Tibial artery (tissue), 4 donors: ENCODE measurements at regions not wholly inside any gene's neighbourhood (a gene's known extent, or its start where the extent isn't known, plus 50 kb on each side); places are given as distances from the start of the nearest gene placed in this dataset.

Experiments used
- DNase-seq, 2 donors: peaks; one replicate each; pipeline ENCODE4 v3.0.0-alpha.2; 2019
- H3K27ac ChIP-seq, 2 donors: fragments of 200-600 bp; sonication (generic) in 1 of 2; 1 replicate in 1 of 2; 2 replicates in 1 of 2; pipeline ENCODE4 v1.5.1; 2018 to 2019; ENCODE audit warnings: mild to moderate bottlenecking in 1 of 2
- H3K27me3 ChIP-seq, 2 donors: fragments of 200-600 bp; sonication (generic) in 1 of 2; one replicate each; pipeline versions ENCODE4 v1.5.1 to v1.6.0; 2016 to 2019
- H3K36me3 ChIP-seq, 3 donors: fragments of 200-600 bp; sonication (generic) in 2 of 3; one replicate each; pipeline ENCODE4 v1.5.1; 2016 to 2019; ENCODE audit warnings: mild to moderate bottlenecking in 2 of 3
- H3K4me1 ChIP-seq, 4 donors: fragments of 200-600 bp; sonication (generic) in 2 of 4; 1 replicate in 3 of 4; 2 replicates in 1 of 4; pipeline ENCODE4 v1.5.1; 2016 to 2019
- H3K4me3 ChIP-seq, 2 donors: fragments of 200-600 bp; sonication (generic) in 1 of 2; 1 replicate in 1 of 2; 2 replicates in 1 of 2; pipeline ENCODE4 v1.5.1; 2018 to 2019; ENCODE audit warnings: mild to moderate bottlenecking in 2 of 2
- H3K9me3 ChIP-seq, 3 donors: fragments of 200-600 bp; sonication (generic) in 1 of 3; one replicate each; pipeline ENCODE4 v1.5.1; 2016 to 2019
- CTCF ChIP-seq, 2 experiments: fragments of 200-600 bp in 1 of 2; fragments of 450-650 bp in 1 of 2; IDR thresholded peaks; one replicate each; pipeline ENCODE4 v1.5.1; 2017 to 2019; ENCODE audit warnings: antibody characterized with exemption in 2 of 2, mild to moderate bottlenecking in 1 of 2, moderate library complexity in 1 of 2
- intact Hi-C: fragments of 100-400 bp; cut with DNase I; formaldehyde crosslinking; loops from one replicate; pipeline ENCODE4 v1.15.0; 2023; ENCODE audit warnings: low total_unique reads

GRCh38 chr13:28581451-28581850, 77.5 kb upstream of the POMP start:
- no peak overlapping the region for H3K27ac ChIP-seq
- H3K36me3 ChIP-seq: no peaks in the 10 kb centered on the region
- no peak for DNase-seq
- H3K27me3 ChIP-seq: no peaks in the 10 kb centered on the region
- H3K4me3 ChIP-seq: no peak overlapping the region
- no peaks in the 10 kb centered on the region for H3K4me1 ChIP-seq
- intact Hi-C loops: no loop called here
- no peak for TF ChIP-seq CTCF (IDR thresholded peaks at IDR 0.05)
- no peaks in the 10 kb centered on the region for H3K9me3 ChIP-seq

- DNase-seq: no peak
- intact Hi-C loops: no loop called here
- H3K27ac ChIP-seq: no peak overlapping the region
- no peak for TF ChIP-seq CTCF (IDR thresholded peaks at IDR 0.05)
- no peaks in the 10 kb centered on the region for H3K4me1 ChIP-seq
- no peaks in the 10 kb centered on the region for H3K36me3 ChIP-seq
- no peaks in the 10 kb centered on the region for H3K27me3 ChIP-seq
- no peaks in the 10 kb centered on the region for H3K9me3 ChIP-seq
- no peak overlapping the region for H3K4me3 ChIP-seq
Measured at GRCh38 chr13:28579736-28580135, 79.2 kb upstream of the POMP start.

GRCh38 chr13:28579322-28579721, 79.6 kb upstream of the POMP start:
- intact Hi-C loops: no loop called here
- H3K9me3 ChIP-seq: no peaks in the 10 kb centered on the region

GRCh38 chr13:28576067-28576466, 81.1 kb upstream of the FLT1 start:
- DNase-seq: no peak
- no peak overlapping the region for H3K27ac ChIP-seq
- H3K27me3 ChIP-seq: no peaks in the 10 kb centered on the region
- no peak for TF ChIP-seq CTCF (IDR thresholded peaks at IDR 0.05)
- intact Hi-C loops: no loop called here
- H3K9me3 ChIP-seq: no peaks in the 10 kb centered on the region
- H3K36me3 ChIP-seq: no peaks in the 10 kb centered on the region
- H3K4me1 ChIP-seq: no peaks in the 10 kb centered on the region
- H3K4me3 ChIP-seq: no peak overlapping the region

More at GRCh38 chr13:28579322-28579721, 79.6 kb upstream of the POMP start:
- Histone ChIP-seq H3K27ac (no peak overlapping the region), H3K27me3 (no peaks in the 10 kb centered on the region), H3K36me3 (no peaks in the 10 kb centered on the region), H3K4me1 (no peaks in the 10 kb centered on the region), H3K4me3 (no peak overlapping the region)
- no peak for DNase-seq
- no peak for TF ChIP-seq CTCF (IDR thresholded peaks at IDR 0.05)

- intact Hi-C loops: no loop called here
- no peaks in the 10 kb centered on the region for H3K27me3 ChIP-seq
- H3K27ac ChIP-seq: no peak overlapping the region
- TF ChIP-seq CTCF (IDR thresholded peaks at IDR 0.05): no peak
- H3K9me3 ChIP-seq: no peaks in the 10 kb centered on the region
- no peaks in the 10 kb centered on the region for H3K36me3 ChIP-seq
- DNase-seq: no peak
- H3K4me1 ChIP-seq: no peaks in the 10 kb centered on the region
- no peak overlapping the region for H3K4me3 ChIP-seq
Measured at GRCh38 chr13:28575200-28575599, 80.3 kb upstream of the FLT1 start.

- intact Hi-C loops: no loop called here
- no peak for TF ChIP-seq CTCF (IDR thresholded peaks at IDR 0.05)
- no peaks in the 10 kb centered on the region for H3K9me3 ChIP-seq
- H3K27me3 ChIP-seq: no peaks in the 10 kb centered on the region
- H3K4me1 ChIP-seq: no peaks in the 10 kb centered on the region
- no peaks in the 10 kb centered on the region for H3K36me3 ChIP-seq
- DNase-seq: no peak
- H3K4me3 ChIP-seq: no peak overlapping the region
- H3K27ac ChIP-seq: no peak overlapping the region
Measured at GRCh38 chr13:28574617-28575142, 79.8 kb upstream of the FLT1 start.
